ENCODE measurements at regions not wholly inside any gene's neighbourhood (a gene's known extent, or its start where the extent isn't known, plus 50 kb on each side); places are given as distances from the start of the nearest gene placed in this dataset.

DNA sequence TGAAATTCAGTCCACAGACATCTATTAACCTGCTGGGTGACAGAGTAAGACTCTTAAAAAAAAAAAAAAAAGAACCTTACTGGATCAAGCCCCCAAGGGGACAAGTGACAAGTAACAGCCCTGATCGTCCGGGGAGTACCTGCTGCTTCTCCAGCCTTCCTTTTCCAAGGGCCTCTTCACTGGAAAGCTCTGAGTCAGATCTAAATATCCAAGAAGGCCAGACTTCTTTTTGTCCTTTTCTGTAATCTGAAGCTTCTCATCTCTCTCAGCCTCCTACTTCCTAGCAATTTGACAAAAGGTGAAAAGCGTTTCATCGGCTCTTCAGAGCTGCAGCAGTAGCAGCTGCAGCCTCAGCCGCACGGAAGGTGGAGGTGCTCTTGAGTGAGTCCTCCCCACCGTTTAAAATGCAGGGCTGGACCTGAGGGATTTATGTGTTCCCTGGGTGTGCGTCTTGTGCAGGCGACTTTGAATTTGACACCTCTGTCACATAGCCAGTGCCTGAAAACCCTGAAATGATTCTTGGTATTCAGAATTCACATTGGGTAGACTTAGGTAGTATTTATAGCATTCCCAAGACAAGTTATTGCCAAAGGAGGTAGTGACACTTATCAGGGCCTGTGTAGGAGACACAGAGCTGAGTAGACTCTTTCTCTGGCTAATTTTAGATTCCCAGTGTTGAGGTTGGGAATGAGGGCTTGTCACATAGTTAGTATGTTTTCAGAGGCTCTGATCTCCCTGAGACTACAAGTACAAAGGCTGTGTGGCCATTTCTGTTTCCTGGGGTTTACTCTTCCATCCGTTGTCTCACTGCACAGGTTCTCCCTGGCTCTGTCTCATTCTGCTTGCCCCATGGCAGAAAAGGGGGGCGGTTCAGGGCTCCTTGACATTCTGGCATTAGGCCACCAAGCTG is 291.2 kb upstream of the C2CD4B start:
- ChIA-PET CTCF (interaction anchor here (1.2 to 1.4 kb wide), 3 partner anchors 31 to 286 kb away, joined by 4 to 5 read pairs (median 4); no protein-coding TSS in a partner anchor), POLR2A (interaction anchor here (0.7 kb wide), 1 partner anchor 82 kb away, joined by 3 read pairs; no protein-coding TSS in a partner anchor)
- Mint-ChIP-seq H3K27ac (peak overlapping the region; percentile 26; the same call in 1 of the 2 replicates), H3K4me3 (no peak overlapping the region), H3K27me3 (ENCODE audit: low read depth) (peaks cover 2% of the 10 kb centered on the region), H3K36me3 (no peaks in the 10 kb centered on the region), H3K4me1 (peaks cover 61% of the 10 kb centered on the region), H3K9me3 (no peaks in the 10 kb centered on the region)
- TF ChIP-seq ZNF263 (CRISPR knock-in tag; IDR thresholded peaks at IDR 0.05; ENCODE audit: low read depth), result peak; percentile 42; the same call in 1 of the 2 replicates
- TF ChIP-seq, protein P1, sequence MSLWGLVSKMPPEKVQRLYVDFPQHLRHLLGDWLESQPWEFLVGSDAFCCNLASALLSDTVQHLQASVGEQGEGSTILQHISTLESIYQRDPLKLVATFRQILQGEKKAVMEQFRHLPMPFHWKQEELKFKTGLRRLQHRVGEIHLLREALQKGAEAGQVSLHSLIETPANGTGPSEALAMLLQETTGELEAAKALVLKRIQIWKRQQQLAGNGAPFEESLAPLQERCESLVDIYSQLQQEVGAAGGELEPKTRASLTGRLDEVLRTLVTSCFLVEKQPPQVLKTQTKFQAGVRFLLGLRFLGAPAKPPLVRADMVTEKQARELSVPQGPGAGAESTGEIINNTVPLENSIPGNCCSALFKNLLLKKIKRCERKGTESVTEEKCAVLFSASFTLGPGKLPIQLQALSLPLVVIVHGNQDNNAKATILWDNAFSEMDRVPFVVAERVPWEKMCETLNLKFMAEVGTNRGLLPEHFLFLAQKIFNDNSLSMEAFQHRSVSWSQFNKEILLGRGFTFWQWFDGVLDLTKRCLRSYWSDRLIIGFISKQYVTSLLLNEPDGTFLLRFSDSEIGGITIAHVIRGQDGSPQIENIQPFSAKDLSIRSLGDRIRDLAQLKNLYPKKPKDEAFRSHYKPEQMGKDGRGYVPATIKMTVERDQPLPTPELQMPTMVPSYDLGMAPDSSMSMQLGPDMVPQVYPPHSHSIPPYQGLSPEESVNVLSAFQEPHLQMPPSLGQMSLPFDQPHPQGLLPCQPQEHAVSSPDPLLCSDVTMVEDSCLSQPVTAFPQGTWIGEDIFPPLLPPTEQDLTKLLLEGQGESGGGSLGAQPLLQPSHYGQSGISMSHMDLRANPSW (CRISPR knock-in tag; conservative IDR thresholded peaks at IDR 0.05; ENCODE audit: low read depth), result no peak
- DNase-seq (ENCODE audit: low spot score), result no peak
- ATAC-seq, result no peak

DNA sequence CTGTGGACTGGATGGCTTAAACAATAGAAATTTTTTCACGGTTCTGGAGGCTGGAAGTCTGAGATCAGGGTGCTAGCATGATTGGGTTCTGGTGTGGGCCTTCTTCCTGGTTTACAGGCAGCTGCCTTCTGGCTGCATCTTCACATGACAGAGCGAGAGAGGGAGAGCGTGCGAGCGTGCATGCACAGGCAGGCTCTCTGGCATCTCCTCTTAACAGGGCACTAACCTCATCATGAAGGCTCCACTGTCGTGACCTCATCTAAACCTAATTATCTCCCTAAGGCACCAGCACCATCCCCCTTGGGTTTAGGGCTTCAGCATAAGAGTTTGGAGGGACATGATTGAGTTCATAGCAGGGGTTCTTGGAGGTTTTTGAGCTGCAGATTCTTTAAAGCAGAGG is 292.0 kb upstream of the C2CD4B start:
- ATAC-seq, result no peak; the same call in 1 of the 2 replicates
- H3K4me3 Mint-ChIP-seq, result no peak overlapping the region
- no peaks in the 10 kb centered on the region for H3K9me3 Mint-ChIP-seq
- ChIA-PET CTCF (interaction anchor here (0.9 to 1.4 kb wide), 5 partner anchors 9 to 591 kb away, joined by 3 to 5 read pairs (median 4); no protein-coding TSS in a partner anchor), POLR2A (no interaction called here)
- peaks cover 53% of the 10 kb centered on the region for H3K4me1 Mint-ChIP-seq
- H3K27me3 Mint-ChIP-seq (ENCODE audit: low read depth), result peaks cover 2% of the 10 kb centered on the region; the same call in 1 of the 2 replicates
- TF ChIP-seq ZNF232 (CRISPR knock-in tag; IDR thresholded peaks at IDR 0.05), result no peak
- TF ChIP-seq CREB1 (CRISPR knock-in tag; IDR thresholded peaks at IDR 0.05), result no peak
- H3K27ac Mint-ChIP-seq, result peak overlapping the region; percentile 33; the same call in 1 of the 2 replicates
- DNase-seq (ENCODE audit: low spot score), result no peak
- no peaks in the 10 kb centered on the region for H3K36me3 Mint-ChIP-seq

DNA sequence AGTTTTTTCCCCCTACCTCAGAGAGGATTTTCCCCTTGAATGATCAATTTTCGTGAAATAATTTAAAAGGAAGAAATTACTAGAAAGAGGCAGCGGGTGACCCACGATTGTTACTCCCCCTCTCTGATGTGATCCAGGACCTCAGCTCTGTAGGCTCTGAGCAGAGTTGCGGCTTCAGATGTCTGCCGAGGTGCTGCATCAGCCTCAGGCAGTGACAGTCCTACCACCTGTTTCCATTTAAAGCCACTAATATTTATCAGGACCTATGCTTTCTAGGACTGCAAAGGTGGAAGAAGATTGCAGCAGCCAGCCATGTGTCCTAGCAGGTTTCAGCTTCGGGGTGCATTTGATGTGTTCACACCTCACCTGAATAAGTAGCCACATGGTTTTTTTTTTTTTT is 294.8 kb upstream of the C2CD4B start:
- no peak overlapping the region for H3K4me3 Mint-ChIP-seq
- H3K4me1 Mint-ChIP-seq, result peaks cover 41% of the 10 kb centered on the region
- ATAC-seq (no peak), DNase-seq (ENCODE audit: low spot score) (no peak)
- TF ChIP-seq CREM (CRISPR knock-in tag; IDR thresholded peaks at IDR 0.05) (no peak), NR2C2 (CRISPR knock-in tag; IDR thresholded peaks at IDR 0.05) (no peak)
- ChIA-PET POLR2A (no interaction called here), CTCF (no interaction called here)
- H3K27me3 Mint-ChIP-seq (ENCODE audit: low read depth), result peaks cover 2% of the 10 kb centered on the region; the same call in 1 of the 2 replicates
- H3K9me3 Mint-ChIP-seq, result 0 out of 2 replicates have a peak, but pooled peaks cover 4% of the 10 kb centered on the region
- peaks cover 8% of the 10 kb centered on the region for H3K36me3 Mint-ChIP-seq
- H3K27ac Mint-ChIP-seq, result 0 out of 2 replicates have a peak overlapping the region, but pooled peaks have one; percentile 58

DNA sequence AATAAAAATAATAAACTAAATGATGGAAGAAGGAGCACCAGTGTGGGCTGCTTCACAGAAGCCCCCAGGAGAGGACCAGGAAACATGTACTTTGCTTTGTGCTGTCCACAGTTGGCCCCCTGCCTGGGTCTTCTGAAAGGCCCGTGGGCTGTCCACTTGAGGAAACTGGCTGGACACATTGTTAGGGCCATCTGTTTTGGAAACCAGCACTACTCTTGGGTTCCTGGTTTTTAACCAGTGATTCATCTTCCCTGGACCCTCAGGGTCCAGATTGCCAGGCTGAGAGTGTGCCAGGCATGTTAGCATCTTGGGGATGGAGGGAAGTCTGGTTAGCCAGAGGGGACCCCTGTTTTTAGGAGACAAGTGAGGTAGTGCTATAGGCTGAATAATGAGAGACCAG is 297.2 kb upstream of the C2CD4B start:
- H3K36me3 Mint-ChIP-seq, result peaks cover 8% of the 10 kb centered on the region
- no peak overlapping the region for H3K27ac Mint-ChIP-seq
- H3K9me3 Mint-ChIP-seq, result 0 out of 2 replicates have a peak, but pooled peaks cover 4% of the 10 kb centered on the region
- TF ChIP-seq, protein P2, sequence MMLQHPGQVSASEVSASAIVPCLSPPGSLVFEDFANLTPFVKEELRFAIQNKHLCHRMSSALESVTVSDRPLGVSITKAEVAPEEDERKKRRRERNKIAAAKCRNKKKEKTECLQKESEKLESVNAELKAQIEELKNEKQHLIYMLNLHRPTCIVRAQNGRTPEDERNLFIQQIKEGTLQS (CRISPR knock-in tag; conservative IDR thresholded peaks at IDR 0.05), result no peak
- TF ChIP-seq ZNF219 (CRISPR knock-in tag; IDR thresholded peaks at IDR 0.05; ENCODE audit: borderline replicate concordance) (no peak), ZNF138 (CRISPR knock-in tag; conservative IDR thresholded peaks at IDR 0.05) (no peak), SMAD4 (CRISPR knock-in tag; IDR thresholded peaks at IDR 0.05) (no peak), ZNF317 (CRISPR knock-in tag; IDR thresholded peaks at IDR 0.05; ENCODE audit: borderline replicate concordance, low read depth) (no peak), SMAD3 (CRISPR knock-in tag; IDR thresholded peaks at IDR 0.05; ENCODE audit: borderline replicate concordance) (no peak), EMX1 (CRISPR knock-in tag; IDR thresholded peaks at IDR 0.05) (no peak)
- TF ChIP-seq, protein P3, sequence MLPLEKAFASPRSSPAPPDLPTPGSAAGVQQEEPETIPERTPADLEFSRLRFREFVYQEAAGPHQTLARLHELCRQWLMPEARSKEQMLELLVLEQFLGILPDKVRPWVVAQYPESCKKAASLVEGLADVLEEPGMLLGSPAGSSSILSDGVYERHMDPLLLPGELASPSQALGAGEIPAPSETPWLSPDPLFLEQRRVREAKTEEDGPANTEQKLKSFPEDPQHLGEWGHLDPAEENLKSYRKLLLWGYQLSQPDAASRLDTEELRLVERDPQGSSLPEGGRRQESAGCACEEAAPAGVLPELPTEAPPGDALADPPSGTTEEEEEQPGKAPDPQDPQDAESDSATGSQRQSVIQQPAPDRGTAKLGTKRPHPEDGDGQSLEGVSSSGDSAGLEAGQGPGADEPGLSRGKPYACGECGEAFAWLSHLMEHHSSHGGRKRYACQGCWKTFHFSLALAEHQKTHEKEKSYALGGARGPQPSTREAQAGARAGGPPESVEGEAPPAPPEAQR (CRISPR knock-in tag; IDR thresholded peaks at IDR 0.05), result no peak
- TF ChIP-seq, protein P4, sequence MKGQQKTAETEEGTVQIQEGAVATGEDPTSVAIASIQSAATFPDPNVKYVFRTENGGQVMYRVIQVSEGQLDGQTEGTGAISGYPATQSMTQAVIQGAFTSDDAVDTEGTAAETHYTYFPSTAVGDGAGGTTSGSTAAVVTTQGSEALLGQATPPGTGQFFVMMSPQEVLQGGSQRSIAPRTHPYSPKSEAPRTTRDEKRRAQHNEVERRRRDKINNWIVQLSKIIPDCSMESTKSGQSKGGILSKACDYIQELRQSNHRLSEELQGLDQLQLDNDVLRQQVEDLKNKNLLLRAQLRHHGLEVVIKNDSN (CRISPR knock-in tag; IDR thresholded peaks at IDR 0.05), result no peak
- TF ChIP-seq, protein P5, sequence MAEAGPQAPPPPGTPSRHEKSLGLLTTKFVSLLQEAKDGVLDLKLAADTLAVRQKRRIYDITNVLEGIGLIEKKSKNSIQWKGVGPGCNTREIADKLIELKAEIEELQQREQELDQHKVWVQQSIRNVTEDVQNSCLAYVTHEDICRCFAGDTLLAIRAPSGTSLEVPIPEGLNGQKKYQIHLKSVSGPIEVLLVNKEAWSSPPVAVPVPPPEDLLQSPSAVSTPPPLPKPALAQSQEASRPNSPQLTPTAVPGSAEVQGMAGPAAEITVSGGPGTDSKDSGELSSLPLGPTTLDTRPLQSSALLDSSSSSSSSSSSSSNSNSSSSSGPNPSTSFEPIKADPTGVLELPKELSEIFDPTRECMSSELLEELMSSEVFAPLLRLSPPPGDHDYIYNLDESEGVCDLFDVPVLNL (CRISPR knock-in tag; IDR thresholded peaks at IDR 0.05; ENCODE audit: borderline replicate concordance, low read depth), result no peak
- H3K4me1 Mint-ChIP-seq, result peaks cover 47% of the 10 kb centered on the region
- no peaks in the 10 kb centered on the region; the same call in 1 of the 2 replicates for H3K27me3 Mint-ChIP-seq (ENCODE audit: low read depth)
- ATAC-seq (no peak), DNase-seq (ENCODE audit: low spot score) (no peak)
- CTCF ChIA-PET, result no interaction called here
- POLR2A ChIA-PET, result no interaction called here
- no peak overlapping the region for H3K4me3 Mint-ChIP-seq
